SK-N-MC (cell line): ENCODE measurements at regions not wholly inside any gene's neighbourhood (a gene's known extent, or its start where the extent isn't known, plus 50 kb on each side); places are given as distances from the start of the nearest gene placed in this dataset.

Source experiments
- DNase-seq: peaks from one replicate; pipeline ENCODE4 v3.0.0-alpha.2; 2011; ENCODE audit warnings: low read depth, low spot score
- H3K27ac ChIP-seq: fragments of 200-600 bp; sonication (generic); 2 replicates; pipeline ENCODE4 v1.5.1; 2016; ENCODE audit warnings: mixed run types
- H3K36me3 ChIP-seq: fragments of 200-600 bp; sonication (generic); 2 replicates; pipeline ENCODE4 v1.6.1; 2017; ENCODE audit warnings: antibody characterized with exemption, low read length, mixed read lengths; ENCODE audit not compliant: insufficient read depth
- H3K4me3 ChIP-seq: fragments of 200-600 bp; sonication (generic); 2 replicates; pipeline ENCODE4 v1.5.1; 2016
- H3K9ac ChIP-seq: fragments of 200-600 bp; sonication (generic); 2 replicates; pipeline ENCODE4 v1.8.0; 2017; ENCODE audit warnings: mixed run types, mixed read lengths; ENCODE audit not compliant: insufficient read length
- H3K9me3 ChIP-seq: fragments of 200-600 bp; sonication (generic); 2 replicates; pipeline ENCODE4 v1.6.1; 2017; ENCODE audit warnings: low read depth, mild to moderate bottlenecking, antibody characterized with exemption, low read length, moderate library complexity, mixed read lengths
- EZH2 ChIP-seq: fragments of 200-600 bp; sonication (generic); IDR thresholded peaks from one replicate; pipeline ENCODE4 v1.6.1; 2017; ENCODE audit warnings: antibody characterized with exemption
- FOXP2 ChIP-seq: optimal IDR thresholded peaks from 2 replicates; pipeline ENCODE3; 2011; ENCODE audit warnings: mild to moderate bottlenecking, moderate library complexity; ENCODE audit not compliant: insufficient read depth; ENCODE audit errors: extremely low read length, control extremely low read depth
- POLR2AphosphoS5 ChIP-seq: IDR thresholded peaks from 2 replicates; pipeline ENCODE4 v1.6.1; 2012; ENCODE audit warnings: mild to moderate bottlenecking, low read depth, low read length, borderline replicate concordance

GRCh38 chr2:75959724-75960471 is 249.2 kb upstream of the GCFC2 start:
- Histone ChIP-seq H3K9me3 (no peaks in the 10 kb centered on the region), H3K4me3 (no peak overlapping the region), H3K36me3 (no peaks in the 10 kb centered on the region), H3K27ac (no peak overlapping the region), H3K9ac (no peak overlapping the region)
- DNase-seq = no peak
- TF ChIP-seq POLR2AphosphoS5 (no peak), EZH2 (no peak), FOXP2 (no peak)

- TF ChIP-seq EZH2 = no peak
- TF ChIP-seq POLR2AphosphoS5 = no peak
- TF ChIP-seq FOXP2 = no peak
- no peaks in the 10 kb centered on the region for H3K9me3 ChIP-seq
- no peak overlapping the region for H3K9ac ChIP-seq
- no peak overlapping the region for H3K4me3 ChIP-seq
- H3K36me3 ChIP-seq = no peaks in the 10 kb centered on the region
- DNase-seq = no peak
- H3K27ac ChIP-seq = no peak overlapping the region
Measured at GRCh38 chr2:75954761-75955160, 244.0 kb upstream of the GCFC2 start.

GRCh38 chr2:75952173-75952572 is 241.5 kb upstream of the GCFC2 start:
- no peak for DNase-seq
- Histone ChIP-seq H3K9me3 (no peaks in the 10 kb centered on the region), H3K4me3 (no peak overlapping the region), H3K36me3 (no peaks in the 10 kb centered on the region), H3K9ac (no peak overlapping the region), H3K27ac (no peak overlapping the region)
- TF ChIP-seq POLR2AphosphoS5 (no peak), FOXP2 (no peak), EZH2 (no peak)

- TF ChIP-seq POLR2AphosphoS5 (no peak), EZH2 (no peak), FOXP2 (no peak)
- DNase-seq = no peak
- H3K27ac ChIP-seq = no peak overlapping the region
- no peak overlapping the region for H3K9ac ChIP-seq
- no peaks in the 10 kb centered on the region for H3K36me3 ChIP-seq
- no peaks in the 10 kb centered on the region for H3K9me3 ChIP-seq
- no peak overlapping the region for H3K4me3 ChIP-seq
Measured at GRCh38 chr2:75949385-75950030, 238.8 kb upstream of the GCFC2 start.

- H3K4me3 ChIP-seq = no peak overlapping the region
- H3K27ac ChIP-seq = no peak overlapping the region
- no peaks in the 10 kb centered on the region for H3K36me3 ChIP-seq
- H3K9me3 ChIP-seq = no peaks in the 10 kb centered on the region
- H3K9ac ChIP-seq = no peak overlapping the region
- DNase-seq = no peak
- no peak for TF ChIP-seq POLR2AphosphoS5
- no peak for TF ChIP-seq EZH2
- TF ChIP-seq FOXP2 = no peak
Measured at GRCh38 chr2:75936311-75936710, 225.6 kb upstream of the GCFC2 start.

GRCh38 chr2:75932996-75933395 is 222.3 kb upstream of the GCFC2 start:
- DNase-seq = no peak
- Histone ChIP-seq H3K36me3 (no peaks in the 10 kb centered on the region), H3K27ac (no peak overlapping the region), H3K9ac (no peak overlapping the region), H3K9me3 (no peaks in the 10 kb centered on the region), H3K4me3 (no peak overlapping the region)
- TF ChIP-seq EZH2 (no peak), POLR2AphosphoS5 (no peak), FOXP2 (no peak)

- H3K27ac ChIP-seq = no peak overlapping the region
- DNase-seq = no peak
- H3K4me3 ChIP-seq = no peak overlapping the region
- no peak overlapping the region for H3K9ac ChIP-seq
- H3K9me3 ChIP-seq = no peaks in the 10 kb centered on the region
- no peak for TF ChIP-seq FOXP2
- TF ChIP-seq EZH2 = no peak
- no peak for TF ChIP-seq POLR2AphosphoS5
- H3K36me3 ChIP-seq = no peaks in the 10 kb centered on the region
Measured at GRCh38 chr2:75928093-75928492, 217.4 kb upstream of the GCFC2 start.

- H3K27ac ChIP-seq = no peak overlapping the region
- TF ChIP-seq EZH2 (no peak), POLR2AphosphoS5 (no peak), FOXP2 (no peak)
- no peak overlapping the region for H3K9ac ChIP-seq
- H3K36me3 ChIP-seq = no peaks in the 10 kb centered on the region
- no peaks in the 10 kb centered on the region for H3K9me3 ChIP-seq
- no peak for DNase-seq
- no peak overlapping the region for H3K4me3 ChIP-seq
Measured at GRCh38 chr2:75925331-75926024, 214.8 kb upstream of the GCFC2 start.

- TF ChIP-seq FOXP2 (no peak), POLR2AphosphoS5 (no peak)
- H3K27ac ChIP-seq = no peak overlapping the region
- no peak overlapping the region for H3K4me3 ChIP-seq
- DNase-seq = no peak
- H3K9me3 ChIP-seq = no peaks in the 10 kb centered on the region
- no peak overlapping the region for H3K9ac ChIP-seq
- no peaks in the 10 kb centered on the region for H3K36me3 ChIP-seq
Measured at GRCh38 chr2:75922191-75922590, 211.5 kb upstream of the GCFC2 start.
